HG03439 (cell line): ENCODE measurements at regions not wholly inside any gene's neighbourhood (a gene's known extent, or its start where the extent isn't known, plus 50 kb on each side); places are given as distances from the start of the nearest gene placed in this dataset.
"Not testable (repeated sequence)": the region's sequence is repeated elsewhere in the genome, so short reads cannot be mapped to it uniquely, and the experiment has no call there.

Experiments used
- ATAC-seq: cut with Tn5 transposase; IDR thresholded peaks from one replicate; pipeline ENCODE4 v1.9.1; 2021; ENCODE audit warnings: mild to moderate bottlenecking, moderate library complexity; ENCODE audit not compliant: unreplicated experiment

DNA sequence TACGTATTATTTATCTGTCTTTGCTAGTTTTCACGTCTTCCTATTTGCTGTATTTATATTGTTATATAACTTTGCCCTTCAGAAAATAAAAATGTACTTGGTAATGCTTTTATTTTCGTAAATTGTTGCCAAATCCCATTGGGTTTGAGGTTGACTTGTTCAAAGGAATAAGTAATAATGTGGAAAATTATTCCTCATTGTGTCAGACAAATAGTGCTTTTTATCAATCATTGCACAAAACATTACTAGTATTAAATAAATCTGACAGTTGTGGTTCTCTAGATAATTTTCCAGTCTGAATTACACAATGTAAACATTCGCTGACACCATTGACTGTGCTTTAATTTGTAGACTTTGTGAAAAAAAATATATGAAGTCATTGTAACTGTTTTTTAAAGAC is 798.3 kb upstream of the TMEFF2 start:
- no peak for ATAC-seq

DNA sequence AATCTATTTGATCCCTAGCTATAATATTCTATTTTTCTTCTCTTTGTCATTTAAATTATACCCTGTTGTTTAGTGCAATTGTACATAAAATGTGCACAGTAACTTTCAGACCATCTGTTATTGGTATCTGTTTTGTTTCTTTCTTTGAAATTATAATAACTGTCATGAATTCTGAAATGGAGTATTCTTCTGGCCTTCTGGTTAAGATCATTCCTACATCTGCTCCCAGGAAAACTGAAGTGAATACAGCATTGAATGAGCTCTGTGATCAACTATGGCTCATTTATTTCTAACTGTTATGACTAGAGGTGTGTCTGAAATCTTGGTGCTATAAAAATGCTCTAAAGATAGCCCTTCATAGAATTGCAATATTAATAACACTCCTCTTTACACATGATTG is 788.4 kb upstream of the TMEFF2 start:
- ATAC-seq = no peak

GRCh38 chr2:192978395-192978794 is 783.7 kb upstream of the TMEFF2 start:
- no peak for ATAC-seq

DNA sequence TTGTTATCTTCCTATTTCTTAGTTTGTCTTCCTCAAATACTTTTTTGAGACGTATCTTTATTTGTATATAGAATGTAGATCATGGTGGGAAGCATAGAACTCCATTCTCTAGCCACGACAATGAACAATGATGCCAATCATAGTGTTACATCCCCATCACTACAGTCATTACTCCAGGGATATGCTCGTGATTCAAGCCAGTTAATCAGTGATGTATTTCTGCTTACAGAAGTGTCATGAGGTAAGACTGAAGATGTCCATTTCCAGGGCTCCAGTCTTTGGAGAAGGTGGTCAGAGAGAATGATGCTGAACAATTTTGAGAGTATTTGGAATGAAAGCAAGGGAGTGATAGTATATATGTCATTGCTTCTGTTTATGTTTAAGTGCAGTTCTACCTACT is 777.2 kb upstream of the TMEFF2 start:
- no peak for ATAC-seq

- no peak for ATAC-seq
Observed at GRCh38 chr2:192969055-192969454, 774.3 kb upstream of the TMEFF2 start.

DNA sequence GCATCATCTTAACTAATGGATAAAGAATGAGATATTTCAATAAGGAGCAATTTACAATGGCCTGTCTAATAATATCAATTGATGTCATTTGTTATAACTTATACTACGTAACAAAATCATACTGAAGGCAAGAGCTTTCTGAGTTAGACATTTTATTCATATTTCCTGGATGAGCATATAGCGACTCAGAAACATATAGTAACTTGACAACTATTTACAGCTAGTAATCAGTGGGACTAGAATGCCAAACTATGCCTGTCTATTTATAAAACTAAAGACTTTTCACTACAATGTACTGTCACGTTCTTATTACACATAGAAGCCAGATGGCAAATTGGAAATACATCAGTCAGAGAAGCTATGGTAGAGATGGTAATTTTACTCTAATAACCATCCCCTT is 766.2 kb upstream of the TMEFF2 start:
- ATAC-seq = no peak

DNA sequence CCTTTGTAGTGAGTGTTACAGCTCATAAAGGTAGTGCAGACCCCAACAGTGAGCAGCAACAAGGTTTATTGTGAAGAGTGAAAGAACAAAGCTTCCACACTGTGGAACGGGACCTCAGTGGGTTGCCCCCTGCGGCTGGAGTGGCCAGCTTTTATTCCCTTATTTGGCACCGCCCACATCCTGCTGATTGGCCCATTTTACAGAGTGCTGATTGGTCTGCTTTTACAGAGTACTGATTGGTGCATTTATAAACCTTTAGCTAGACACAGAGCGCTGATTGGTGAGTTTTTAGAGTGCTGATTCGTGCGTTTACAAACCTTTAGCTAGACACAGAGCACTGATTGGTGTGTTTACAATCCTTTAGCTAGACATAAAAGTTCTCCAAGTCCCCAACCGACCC is 763.9 kb upstream of the TMEFF2 start:
- not testable (repeated sequence) for ATAC-seq

- ATAC-seq = no peak
Observed at GRCh38 chr2:192957425-192957824, 762.7 kb upstream of the TMEFF2 start.

- ATAC-seq = no peak
Observed at GRCh38 chr2:192953116-192953515, 758.4 kb upstream of the TMEFF2 start.

DNA sequence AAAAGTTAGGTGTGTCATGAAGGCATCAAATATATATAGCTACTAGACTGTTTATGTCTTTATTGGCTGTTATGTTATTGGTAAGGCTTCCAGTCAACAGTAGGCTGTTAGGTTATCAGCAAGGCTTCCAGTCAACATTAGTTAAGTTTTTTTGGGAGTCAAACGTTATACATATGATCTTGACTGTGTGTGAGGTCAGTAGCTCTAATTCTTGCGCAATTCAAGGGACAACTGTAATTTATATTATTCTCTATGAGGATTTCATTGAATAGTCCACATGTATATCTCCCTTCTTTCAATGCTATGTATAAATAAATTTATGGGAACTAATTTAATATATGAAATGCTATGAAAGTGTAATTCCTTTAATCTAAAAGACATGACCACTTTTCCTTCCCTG is 757.5 kb upstream of the TMEFF2 start:
- no peak for ATAC-seq

DNA sequence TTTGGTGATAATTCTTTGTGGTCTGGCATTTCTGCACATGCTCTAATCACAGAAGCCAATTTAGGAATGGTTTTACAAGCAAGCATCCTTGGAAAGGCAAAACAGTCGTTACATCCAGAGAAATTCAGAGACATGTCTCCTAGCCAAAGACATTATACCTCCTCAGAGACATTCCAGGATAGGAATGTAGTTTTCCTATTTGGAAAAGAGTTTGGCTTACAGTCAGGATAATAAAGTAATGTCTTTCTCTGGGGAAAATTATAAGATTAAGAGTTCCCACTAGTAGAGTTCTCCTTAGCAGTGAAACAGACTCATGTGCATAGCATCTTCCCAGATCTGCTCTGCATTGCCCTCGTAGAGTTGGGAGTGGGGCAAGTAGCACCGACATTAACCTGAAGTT is 753.6 kb upstream of the TMEFF2 start:
- no peak for ATAC-seq

DNA sequence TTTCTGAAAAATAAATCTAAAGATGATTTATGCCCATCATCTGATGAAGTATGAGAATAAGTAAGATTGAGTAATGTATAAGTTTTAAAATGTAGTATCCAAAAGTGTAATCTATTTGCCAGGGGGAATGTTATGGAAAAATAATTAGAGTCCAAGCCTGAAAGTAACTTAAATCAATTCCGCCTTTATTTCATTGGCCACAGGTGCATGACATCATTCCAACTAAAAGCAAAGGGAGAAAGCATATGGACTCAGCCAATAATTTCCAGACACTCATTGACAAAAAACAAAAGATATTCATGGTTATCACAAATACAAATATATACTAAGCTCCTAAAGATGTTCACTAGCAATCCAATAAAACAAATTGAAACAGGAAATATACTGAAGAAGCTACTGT is 752.6 kb upstream of the TMEFF2 start:
- ATAC-seq = no peak

DNA sequence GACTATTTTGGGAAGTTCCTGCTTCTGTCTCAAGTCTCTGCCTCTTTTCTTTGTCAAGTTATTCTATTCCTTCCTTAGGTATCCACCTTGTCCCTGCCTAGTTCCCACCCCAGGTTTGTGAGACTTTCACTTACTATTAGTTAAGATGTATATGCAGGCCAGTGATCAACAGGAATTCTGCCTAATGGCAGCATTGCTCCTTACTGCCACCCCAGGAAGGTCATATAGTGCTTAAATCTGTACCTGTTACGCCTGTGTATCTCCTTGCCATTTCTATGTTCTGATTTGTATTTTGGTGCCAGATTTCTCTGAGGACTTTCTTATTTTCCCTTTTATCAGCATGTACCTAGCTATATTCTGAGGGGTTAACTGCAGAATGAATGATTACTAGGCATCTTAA is 746.0 kb upstream of the TMEFF2 start:
- no peak for ATAC-seq

DNA sequence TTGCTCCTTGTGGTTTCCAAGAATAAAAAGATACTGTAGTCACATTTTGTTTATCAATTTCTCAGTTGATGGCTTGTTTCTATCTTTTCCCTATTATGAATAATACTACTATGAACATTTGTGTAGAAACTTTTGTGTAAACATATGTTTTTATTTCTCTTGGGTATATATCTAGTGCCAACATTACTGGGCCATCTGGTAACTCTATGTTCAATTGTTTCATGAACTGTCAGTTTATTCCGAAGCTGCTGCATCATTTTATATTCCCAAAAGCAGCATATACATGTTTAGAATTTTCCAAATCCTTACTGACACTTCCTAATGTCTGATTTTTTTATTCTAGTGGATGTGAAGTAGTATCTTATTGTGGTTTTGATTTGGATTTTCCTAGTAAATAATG is 737.6 kb upstream of the TMEFF2 start:
- no peak for ATAC-seq

- ATAC-seq = not testable (repeated sequence)
Observed at GRCh38 chr2:192921631-192922030, 726.9 kb upstream of the TMEFF2 start.

DNA sequence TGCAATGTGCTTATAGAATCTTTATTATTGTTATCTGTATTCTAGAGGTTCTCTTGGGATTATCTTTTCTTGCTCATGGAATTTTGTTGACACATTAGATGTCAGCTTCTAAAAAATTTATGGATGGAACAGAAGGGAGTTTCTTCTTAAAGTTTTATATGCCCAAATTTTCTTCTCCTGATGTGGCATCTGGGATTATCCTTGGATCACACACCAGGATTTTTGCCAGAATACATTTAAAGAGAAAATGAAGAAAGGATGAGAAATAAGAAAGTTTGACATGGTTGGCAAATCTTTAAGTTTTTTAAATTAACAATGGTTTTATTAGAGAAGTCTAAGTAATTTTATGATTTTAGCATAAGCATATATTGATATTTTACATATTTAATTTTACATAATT is 706.7 kb upstream of the TMEFF2 start:
- no peak for ATAC-seq

DNA sequence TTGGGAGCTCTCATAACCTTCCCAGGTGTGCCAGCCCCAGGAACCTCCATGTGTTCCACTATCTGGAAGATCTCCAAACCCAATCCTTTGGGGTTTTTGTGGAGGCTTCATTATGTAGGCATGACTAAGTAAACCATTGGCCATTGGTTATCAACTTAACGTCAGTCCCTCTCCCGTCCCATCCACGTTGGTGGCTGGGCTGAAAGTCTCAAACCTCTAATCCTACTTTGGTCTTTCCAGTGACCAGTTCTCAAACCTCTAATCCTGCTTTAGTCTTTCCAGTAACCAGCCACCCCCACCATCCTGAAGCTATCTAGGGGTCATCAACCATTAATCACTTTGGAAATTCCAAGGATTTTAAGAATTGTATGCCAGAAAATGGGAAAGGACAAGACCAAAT is 704.7 kb upstream of the TMEFF2 start:
- ATAC-seq = no peak

DNA sequence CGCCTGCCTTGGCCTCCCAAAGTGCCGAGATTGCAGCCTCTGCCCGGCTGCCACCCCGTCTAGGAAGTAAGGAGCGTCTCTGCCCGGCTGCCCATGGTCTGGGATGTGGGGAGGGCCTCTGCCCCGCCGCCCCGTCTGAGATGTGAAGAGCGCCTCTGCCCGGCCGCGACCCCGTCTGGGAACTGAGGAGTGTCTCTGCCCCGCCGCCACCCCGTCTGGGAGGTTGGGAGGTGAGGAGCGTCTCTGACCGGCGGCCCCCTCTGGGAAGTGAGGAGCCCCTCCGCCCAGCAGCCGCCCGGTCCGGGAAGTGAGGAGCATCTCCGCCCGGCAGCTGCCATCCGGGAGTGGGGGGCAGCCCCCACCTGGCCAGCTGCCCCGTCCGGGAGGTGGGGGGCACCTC is 699.2 kb upstream of the TMEFF2 start:
- ATAC-seq = not testable (repeated sequence)

- no peak for ATAC-seq
Observed at GRCh38 chr2:192888109-192888508, 693.4 kb upstream of the TMEFF2 start.

GRCh38 chr2:192887337-192887736 is 692.6 kb upstream of the TMEFF2 start:
- no peak for ATAC-seq

DNA sequence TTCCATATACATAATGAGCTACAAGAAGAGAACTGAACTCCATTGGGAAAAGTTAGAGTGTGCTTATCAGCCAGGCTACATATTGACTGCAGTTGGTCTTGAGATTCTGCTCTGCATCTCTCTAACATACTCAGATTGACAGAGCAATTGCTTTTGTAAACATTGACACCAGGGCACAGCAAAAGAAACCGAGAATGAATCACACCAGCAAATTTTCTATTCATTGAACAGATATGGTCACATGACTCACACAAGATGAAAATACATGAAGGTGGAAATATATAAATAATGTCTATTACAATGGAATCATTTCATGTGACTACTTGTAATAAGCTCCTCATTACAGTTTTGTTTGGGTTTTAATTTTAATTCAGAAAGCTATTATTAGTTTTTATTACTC is 691.9 kb upstream of the TMEFF2 start:
- no peak for ATAC-seq

DNA sequence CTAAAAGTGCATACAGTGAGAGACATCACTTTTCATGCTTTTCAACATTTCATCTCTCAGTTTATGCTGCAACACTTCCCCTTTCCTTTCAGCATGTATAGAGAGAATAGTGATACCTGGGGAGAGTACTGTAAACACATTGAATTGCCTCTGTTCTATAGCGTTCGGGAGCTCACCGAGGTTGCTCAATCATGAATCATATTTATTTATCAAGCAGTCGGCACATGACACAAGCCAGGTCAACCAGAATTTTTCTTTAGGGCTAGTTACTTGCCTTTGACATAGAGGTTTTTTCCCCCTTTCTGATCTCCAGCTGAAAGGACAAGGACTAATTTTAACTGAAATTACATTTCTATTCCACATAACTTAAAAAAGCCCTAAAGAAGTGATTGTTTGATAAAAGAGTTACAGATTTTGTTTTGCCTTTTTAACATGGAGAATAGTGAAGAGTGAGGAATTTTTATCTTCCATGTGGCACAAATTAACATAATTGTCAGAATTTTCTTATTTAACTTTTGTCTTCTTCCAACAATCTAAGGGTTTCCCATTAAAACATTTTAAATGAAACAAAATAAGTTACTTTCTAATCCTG is 690.9 kb upstream of the TMEFF2 start:
- ATAC-seq = no peak

GRCh38 chr2:192877159-192877558 is 682.4 kb upstream of the TMEFF2 start:
- no peak for ATAC-seq

DNA sequence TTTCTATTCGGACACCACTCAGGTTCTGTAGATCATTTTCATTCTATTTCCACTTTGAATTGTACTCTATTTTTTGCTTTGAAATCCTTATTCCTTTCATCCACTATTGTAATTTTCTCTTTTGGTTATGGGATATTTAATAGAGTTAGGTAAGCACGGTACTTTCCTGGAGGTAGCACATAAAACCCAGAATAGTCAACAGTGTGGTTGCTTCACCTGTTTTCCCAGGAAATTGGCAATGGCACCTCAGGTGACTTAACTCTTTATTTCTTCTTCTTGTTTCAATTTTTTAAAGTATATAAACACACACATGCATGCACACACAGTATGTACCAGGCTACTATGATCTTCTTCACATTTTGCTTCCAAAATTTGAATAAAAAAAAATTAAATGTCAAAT is 682.0 kb upstream of the TMEFF2 start:
- no peak for ATAC-seq
